Fibroblast of lung (primary cell): ENCODE measurements at regions not wholly inside any gene's neighbourhood (a gene's known extent, or its start where the extent isn't known, plus 50 kb on each side); places are given as distances from the start of the nearest gene placed in this dataset.

Experiments
- DNase-seq, 2 donors: peaks; one replicate each; pipeline versions ENCODE4 v3.0.0 to v3.0.0-alpha.2; 2010; ENCODE audit warnings: low read depth in 2 of 2
- H2AFZ ChIP-seq: 2 replicates; pipeline ENCODE4 v1.5.1; 2012; ENCODE audit warnings: low read length, control low read depth, inconsistent platforms
- H3K27ac ChIP-seq: 2 replicates; pipeline ENCODE4 v1.5.1; 2011; ENCODE audit warnings: low read length, control low read depth; ENCODE audit not compliant: insufficient read depth
- H3K27me3 ChIP-seq: 2 replicates; pipeline ENCODE4 v1.5.1; 2011; ENCODE audit warnings: mild to moderate bottlenecking, low read length; ENCODE audit not compliant: control insufficient read depth, insufficient read depth
- H3K36me3 ChIP-seq: 2 replicates; pipeline ENCODE4 v1.5.1; 2011; ENCODE audit warnings: low read length; ENCODE audit not compliant: control insufficient read depth, insufficient read depth
- H3K4me1 ChIP-seq: 2 replicates; pipeline ENCODE4 v1.5.1; 2011; ENCODE audit warnings: low read length; ENCODE audit not compliant: control insufficient read depth, insufficient read depth; ENCODE audit errors: extremely low read depth
- H3K4me2 ChIP-seq: 2 replicates; pipeline ENCODE4 v1.5.1; 2011; ENCODE audit warnings: low read length, control low read depth; ENCODE audit not compliant: insufficient read depth; ENCODE audit errors: extremely low read depth
- H3K4me3 ChIP-seq, 4 experiments: fragments of 200-600 bp in 1 of 4; sonication (generic) in 1 of 4; replicated peaks in 1 of 4; 2 replicates each; pipeline ENCODE4 v1.5.1; 2011 to 2016; ENCODE audit warnings: low read length in 4 of 4, low read depth in 3 of 4, mild to moderate bottlenecking in 3 of 4, control low read depth in 2 of 4, inconsistent platforms in 1 of 4, mixed read lengths in 1 of 4; ENCODE audit not compliant: insufficient read depth in 1 of 4; ENCODE audit errors: control extremely low read depth in 1 of 4
- H3K79me2 ChIP-seq: 2 replicates; pipeline ENCODE4 v1.5.1; 2012; ENCODE audit warnings: mild to moderate bottlenecking, low read length, inconsistent platforms; ENCODE audit not compliant: control insufficient read depth, insufficient read depth
- H3K9ac ChIP-seq: 2 replicates; pipeline ENCODE4 v1.5.1; 2011; ENCODE audit warnings: mild to moderate bottlenecking, low read length, control low read depth; ENCODE audit not compliant: insufficient read depth
- H3K9me3 ChIP-seq: 2 replicates; pipeline ENCODE4 v1.5.1; 2012; ENCODE audit warnings: low read depth, low read length; ENCODE audit not compliant: control insufficient read depth, insufficient read depth
- H4K20me1 ChIP-seq: 2 replicates; pipeline ENCODE4 v1.5.1; 2011; ENCODE audit warnings: low read length; ENCODE audit not compliant: control insufficient read depth, insufficient read depth; ENCODE audit errors: extremely low read depth
- EZH2 ChIP-seq: IDR thresholded peaks from 2 replicates; pipeline ENCODE4 v1.5.1; 2012; ENCODE audit warnings: low read length, control low read depth, mild to moderate bottlenecking; ENCODE audit errors: missing control alignments
- TF ChIP-seq, protein P1 (sequence below), 2 donors: IDR thresholded peaks in 1 of 2; conservative IDR thresholded peaks in 1 of 2; 1 replicate in 1 of 2; 2 replicates in 1 of 2; pipeline ENCODE4 v1.5.1; 2011 to 2012; ENCODE audit warnings: low read length in 2 of 2, control low read depth in 1 of 2, inconsistent platforms in 1 of 2, low read depth in 1 of 2, mild to moderate bottlenecking in 1 of 2

DNA sequence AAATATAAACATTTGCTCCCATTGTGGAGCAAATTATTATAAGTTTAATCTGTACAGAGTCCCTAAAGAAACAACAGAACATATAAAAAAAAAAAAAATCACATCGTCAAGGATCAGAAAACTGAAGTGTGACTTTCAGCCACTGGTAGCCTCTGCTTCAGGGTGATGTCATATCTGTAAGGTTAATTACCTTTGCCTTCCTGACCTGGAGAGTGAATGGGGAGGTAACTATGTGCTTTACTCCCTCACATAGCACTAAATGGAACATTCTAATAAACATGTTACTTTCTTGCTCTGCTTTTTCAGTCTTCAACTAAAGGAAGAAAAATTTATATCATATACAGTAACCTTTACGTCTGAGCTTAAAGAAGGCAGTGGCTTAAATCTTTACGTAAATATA is 70.3 kb upstream of the TRPM3 start:
- H3K27ac ChIP-seq: no peak overlapping the region
- H2AFZ ChIP-seq: no peak overlapping the region
- no peak overlapping the region for H3K4me3 ChIP-seq
- TF ChIP-seq, protein P1, sequence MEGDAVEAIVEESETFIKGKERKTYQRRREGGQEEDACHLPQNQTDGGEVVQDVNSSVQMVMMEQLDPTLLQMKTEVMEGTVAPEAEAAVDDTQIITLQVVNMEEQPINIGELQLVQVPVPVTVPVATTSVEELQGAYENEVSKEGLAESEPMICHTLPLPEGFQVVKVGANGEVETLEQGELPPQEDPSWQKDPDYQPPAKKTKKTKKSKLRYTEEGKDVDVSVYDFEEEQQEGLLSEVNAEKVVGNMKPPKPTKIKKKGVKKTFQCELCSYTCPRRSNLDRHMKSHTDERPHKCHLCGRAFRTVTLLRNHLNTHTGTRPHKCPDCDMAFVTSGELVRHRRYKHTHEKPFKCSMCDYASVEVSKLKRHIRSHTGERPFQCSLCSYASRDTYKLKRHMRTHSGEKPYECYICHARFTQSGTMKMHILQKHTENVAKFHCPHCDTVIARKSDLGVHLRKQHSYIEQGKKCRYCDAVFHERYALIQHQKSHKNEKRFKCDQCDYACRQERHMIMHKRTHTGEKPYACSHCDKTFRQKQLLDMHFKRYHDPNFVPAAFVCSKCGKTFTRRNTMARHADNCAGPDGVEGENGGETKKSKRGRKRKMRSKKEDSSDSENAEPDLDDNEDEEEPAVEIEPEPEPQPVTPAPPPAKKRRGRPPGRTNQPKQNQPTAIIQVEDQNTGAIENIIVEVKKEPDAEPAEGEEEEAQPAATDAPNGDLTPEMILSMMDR (conservative IDR thresholded peaks at IDR 0.05 in 1 of 2, IDR thresholded peaks at IDR 0.05 in 1 of 2; ENCODE audit: low read depth in 1 of 2, low read length in 2 of 2): no peak
- no peak for TF ChIP-seq EZH2
- H3K9ac ChIP-seq: no peak overlapping the region
- H3K79me2 ChIP-seq: no peaks in the 10 kb centered on the region
- no peak overlapping the region for H3K4me2 ChIP-seq
- no peaks in the 10 kb centered on the region for H3K4me1 ChIP-seq
- no peaks in the 10 kb centered on the region for H3K36me3 ChIP-seq
- no peaks in the 10 kb centered on the region for H3K9me3 ChIP-seq
- H3K27me3 ChIP-seq: no peaks in the 10 kb centered on the region
- H4K20me1 ChIP-seq: no peaks in the 10 kb centered on the region
- DNase-seq: no peak

DNA sequence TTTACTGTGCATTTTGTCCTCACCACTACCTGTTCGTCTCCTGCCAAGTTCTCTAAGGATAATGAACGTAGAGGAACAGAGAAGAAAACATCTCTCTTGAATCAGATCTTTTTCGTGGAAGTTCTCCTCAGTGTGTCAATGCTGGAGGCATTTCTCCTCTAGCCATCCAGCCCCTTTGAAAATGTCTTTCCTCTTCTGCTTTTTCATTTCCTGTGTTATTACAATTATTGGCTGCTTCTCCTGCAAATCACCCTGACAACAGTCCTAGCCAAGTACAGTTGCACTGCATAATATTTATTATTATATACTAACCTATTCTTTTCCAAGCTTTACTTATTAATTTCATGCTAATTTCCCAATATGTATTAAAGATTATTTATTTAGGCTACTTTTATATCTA is 61.8 kb upstream of the TRPM3 start:
- no peak for DNase-seq
- Histone ChIP-seq H3K4me2 (no peak overlapping the region), H3K79me2 (no peaks in the 10 kb centered on the region), H3K27ac (no peak overlapping the region), H2AFZ (no peak overlapping the region), H3K4me1 (no peaks in the 10 kb centered on the region), H3K36me3 (no peaks in the 10 kb centered on the region), H4K20me1 (no peaks in the 10 kb centered on the region), H3K9ac (no peak overlapping the region), H3K27me3 (no peaks in the 10 kb centered on the region), H3K4me3 (no peak overlapping the region), H3K9me3 (no peaks in the 10 kb centered on the region)
- TF ChIP-seq, protein P1 (conservative IDR thresholded peaks at IDR 0.05 in 1 of 2, IDR thresholded peaks at IDR 0.05 in 1 of 2; ENCODE audit: low read depth in 1 of 2, low read length in 2 of 2): no peak
- TF ChIP-seq EZH2: no peak

DNA sequence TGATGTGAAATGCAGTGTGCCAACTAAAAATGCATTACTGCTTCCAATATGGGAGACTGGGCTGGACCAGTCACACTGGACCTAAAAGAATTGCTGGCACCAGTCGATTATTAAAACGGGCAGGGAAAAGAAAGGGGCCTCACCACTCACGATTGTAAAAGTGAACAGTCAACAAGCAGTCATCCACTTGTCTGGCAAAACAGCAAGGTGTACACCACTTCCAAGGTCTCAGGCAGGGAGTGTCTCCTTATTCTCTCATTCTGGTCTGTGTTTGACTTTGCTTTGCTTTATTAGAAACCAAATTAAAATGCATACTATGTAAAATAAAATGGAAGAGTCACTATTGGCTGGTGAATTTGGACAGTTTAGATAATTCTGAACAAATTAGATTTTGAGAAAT is 57.8 kb upstream of the TRPM3 start:
- H3K27ac ChIP-seq: no peak overlapping the region

More for the DNA sequence above, 57.8 kb upstream of the TRPM3 start:
- H3K27me3 ChIP-seq: no peaks in the 10 kb centered on the region
- no peaks in the 10 kb centered on the region for H3K79me2 ChIP-seq
- no peaks in the 10 kb centered on the region for H3K36me3 ChIP-seq
- H3K9me3 ChIP-seq: no peaks in the 10 kb centered on the region
- DNase-seq: no peak
- no peaks in the 10 kb centered on the region for H4K20me1 ChIP-seq
- H2AFZ ChIP-seq: no peak overlapping the region
- H3K9ac ChIP-seq: no peak overlapping the region
- H3K4me1 ChIP-seq: no peaks in the 10 kb centered on the region
- TF ChIP-seq, protein P1 (conservative IDR thresholded peaks at IDR 0.05 in 1 of 2, IDR thresholded peaks at IDR 0.05 in 1 of 2; ENCODE audit: low read depth in 1 of 2, low read length in 2 of 2): no peak
- no peak for TF ChIP-seq EZH2
- H3K4me2 ChIP-seq: no peak overlapping the region
- H3K4me3 ChIP-seq: no peak overlapping the region
